ENCODE measurements at regions not wholly inside any gene's neighbourhood (a gene's known extent, or its start where the extent isn't known, plus 50 kb on each side); places are given as distances from the start of the nearest gene placed in this dataset.

DNA sequence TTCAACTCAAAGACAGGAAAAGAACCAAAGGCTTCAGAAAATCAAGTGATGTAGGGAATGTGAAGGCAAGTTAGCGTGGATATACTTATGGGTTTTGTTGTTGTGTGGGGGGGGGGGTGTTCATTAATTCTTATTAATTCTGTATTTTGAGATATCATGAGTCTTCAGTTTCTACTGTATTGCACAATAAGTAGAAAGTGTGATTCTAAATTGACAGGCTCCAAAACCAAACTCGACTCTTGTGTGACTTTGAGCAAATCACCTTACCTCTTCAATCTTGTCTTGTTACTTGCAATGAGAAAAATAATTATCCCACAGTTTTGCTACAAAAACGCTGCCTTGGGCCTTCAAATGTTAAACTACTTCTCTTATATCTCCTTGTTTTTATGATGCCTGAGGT lies 453.9 kb upstream of the GOT2 start:
- TF ChIP-seq POLR2A (IDR thresholded peaks at IDR 0.05; ENCODE audit: low read length) (no peak), GATA1 (IDR thresholded peaks at IDR 0.05; ENCODE audit: low read depth, low read length) (no peak)
